SU-DHL-6 (cell line): ENCODE measurements at regions not wholly inside any gene's neighbourhood (a gene's known extent, or its start where the extent isn't known, plus 50 kb on each side); places are given as distances from the start of the nearest gene placed in this dataset.

Experiments used
- EZH2phosphoT487 ChIP-seq: fragments of 200-600 bp; sonication (generic), shearing (Covaris generic); conservative IDR thresholded peaks from 2 replicates; pipeline ENCODE4 v1.6.1; 2018; ENCODE audit warnings: mild to moderate bottlenecking, antibody characterized with exemption, low read length, moderate library complexity, mixed read lengths
- TF ChIP-seq, protein P1 (sequence below): fragments of 200-600 bp; sonication (generic); IDR thresholded peaks from one replicate; pipeline ENCODE4 v1.5.1; 2017; ENCODE audit warnings: antibody characterized with exemption, mild to moderate bottlenecking, low read length, moderate library complexity; ENCODE audit not compliant: insufficient read depth, poor library complexity, severe bottlenecking

DNA sequence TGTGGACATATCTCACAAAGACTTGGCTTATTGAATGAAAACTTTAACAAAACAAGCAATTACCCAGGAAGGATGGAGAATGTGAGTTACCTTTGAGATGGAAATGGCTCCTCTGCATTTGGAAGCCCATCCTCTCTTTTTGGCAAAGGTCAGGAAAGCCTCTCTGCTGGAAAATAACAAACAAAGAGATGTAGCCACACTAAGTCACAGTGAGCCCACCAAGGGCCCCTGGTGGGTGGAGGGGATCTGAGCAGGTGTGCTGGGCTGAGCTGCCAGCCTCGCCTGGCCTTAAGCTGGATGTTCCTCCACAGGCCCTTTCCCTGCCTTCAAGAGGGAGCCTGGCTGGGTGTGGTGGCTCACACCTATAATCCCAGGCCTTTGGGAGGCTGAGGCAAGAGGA, 269.2 kb downstream of the HNRNPD start:
- TF ChIP-seq, protein P1, sequence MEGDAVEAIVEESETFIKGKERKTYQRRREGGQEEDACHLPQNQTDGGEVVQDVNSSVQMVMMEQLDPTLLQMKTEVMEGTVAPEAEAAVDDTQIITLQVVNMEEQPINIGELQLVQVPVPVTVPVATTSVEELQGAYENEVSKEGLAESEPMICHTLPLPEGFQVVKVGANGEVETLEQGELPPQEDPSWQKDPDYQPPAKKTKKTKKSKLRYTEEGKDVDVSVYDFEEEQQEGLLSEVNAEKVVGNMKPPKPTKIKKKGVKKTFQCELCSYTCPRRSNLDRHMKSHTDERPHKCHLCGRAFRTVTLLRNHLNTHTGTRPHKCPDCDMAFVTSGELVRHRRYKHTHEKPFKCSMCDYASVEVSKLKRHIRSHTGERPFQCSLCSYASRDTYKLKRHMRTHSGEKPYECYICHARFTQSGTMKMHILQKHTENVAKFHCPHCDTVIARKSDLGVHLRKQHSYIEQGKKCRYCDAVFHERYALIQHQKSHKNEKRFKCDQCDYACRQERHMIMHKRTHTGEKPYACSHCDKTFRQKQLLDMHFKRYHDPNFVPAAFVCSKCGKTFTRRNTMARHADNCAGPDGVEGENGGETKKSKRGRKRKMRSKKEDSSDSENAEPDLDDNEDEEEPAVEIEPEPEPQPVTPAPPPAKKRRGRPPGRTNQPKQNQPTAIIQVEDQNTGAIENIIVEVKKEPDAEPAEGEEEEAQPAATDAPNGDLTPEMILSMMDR: no peak
- no peak for TF ChIP-seq EZH2phosphoT487
